ENCODE measurements at regions not wholly inside any gene's neighbourhood (a gene's known extent, or its start where the extent isn't known, plus 50 kb on each side); places are given as distances from the start of the nearest gene placed in this dataset.
"Not testable (repeated sequence)": the region's sequence is repeated elsewhere in the genome, so short reads cannot be mapped to it uniquely, and the experiment has no call there.

DNA sequence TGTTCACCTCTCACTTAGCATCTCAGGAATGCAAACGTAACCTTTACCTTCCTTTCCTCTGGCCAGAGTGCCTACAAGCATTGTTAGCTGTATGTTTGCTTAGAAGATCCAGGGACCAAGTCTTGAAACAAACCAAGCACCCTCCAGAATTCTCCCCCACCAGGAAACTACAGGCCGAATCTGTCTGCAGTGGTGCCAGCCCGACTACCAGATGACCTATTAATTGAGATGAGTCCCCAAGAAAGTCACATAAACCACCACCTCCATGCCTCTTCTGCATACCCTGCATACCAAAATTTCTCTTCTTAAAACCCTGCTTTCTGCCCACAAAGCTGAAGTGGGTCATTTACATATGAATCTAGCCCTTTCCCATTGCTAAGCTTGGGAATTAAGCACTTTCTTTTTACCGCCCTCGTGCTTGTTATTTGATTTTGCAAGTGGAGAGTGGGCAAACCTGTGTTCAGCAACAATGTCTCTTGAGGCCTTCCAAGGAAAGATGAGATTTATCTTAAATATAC is 1239.1 kb downstream of the CDH12 start:
- DNase-seq (ENCODE audit: low read depth): no peak

DNA sequence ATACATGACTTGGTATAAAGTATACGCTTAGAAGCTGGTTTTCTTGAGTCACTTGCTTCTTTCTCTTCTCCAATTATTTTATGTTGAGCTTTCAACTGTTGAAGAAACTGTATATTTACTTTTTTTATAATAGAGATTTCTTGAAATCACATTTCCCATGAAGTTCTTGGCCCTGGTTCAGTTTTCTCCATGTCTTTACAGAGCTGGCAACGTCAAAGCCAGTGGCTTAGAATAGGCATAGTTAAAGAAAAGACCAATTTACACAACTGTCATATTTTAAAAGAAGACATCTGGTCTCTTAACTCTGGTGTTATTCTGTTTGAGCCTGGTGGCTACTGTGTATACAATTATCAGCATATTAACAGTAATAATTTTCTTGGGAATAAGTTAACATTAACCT is 1249.3 kb downstream of the CDH12 start:
- no peak for DNase-seq (ENCODE audit: low read depth)

DNA sequence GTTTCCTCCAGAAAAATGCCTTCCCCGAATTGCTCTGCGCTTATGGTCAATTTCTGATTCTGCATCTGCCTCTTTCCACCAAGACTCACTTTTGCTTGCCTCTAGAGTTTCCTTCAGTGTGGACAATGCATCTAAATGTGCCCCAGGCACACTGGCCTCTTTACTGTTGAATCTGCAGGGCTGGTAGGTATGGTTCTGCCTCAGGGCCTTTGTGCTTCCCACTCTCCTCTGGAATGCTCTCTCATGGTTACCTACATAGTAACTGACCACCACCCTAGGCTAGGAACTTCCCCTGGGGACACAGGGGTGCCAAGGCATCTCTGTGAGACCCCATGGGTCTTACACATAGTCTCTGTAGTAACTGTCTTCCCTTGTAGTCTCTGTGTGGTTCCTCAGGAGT is 1258.6 kb downstream of the CDH12 start:
- no peak for DNase-seq (ENCODE audit: low read depth)

DNA sequence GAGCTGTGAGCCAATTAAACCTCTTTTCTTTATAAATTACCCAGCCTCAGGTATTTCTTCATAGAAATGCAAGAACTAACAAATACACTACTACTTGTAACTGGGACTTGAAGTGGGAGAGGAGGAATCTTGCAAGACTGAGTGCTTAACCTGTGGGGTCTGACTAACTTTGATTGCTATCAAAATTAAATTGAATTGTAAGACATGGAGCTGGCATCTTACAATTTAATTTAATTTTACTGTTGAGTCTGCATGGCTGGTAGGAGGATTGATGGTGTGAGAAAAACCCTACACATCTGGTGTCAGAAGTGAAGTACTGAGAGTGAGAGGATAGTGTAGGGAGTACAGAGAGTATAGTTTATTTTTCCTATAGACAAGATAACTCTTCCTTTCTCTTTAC is 1259.9 kb downstream of the CDH12 start:
- no peak for DNase-seq (ENCODE audit: low read depth)

DNA sequence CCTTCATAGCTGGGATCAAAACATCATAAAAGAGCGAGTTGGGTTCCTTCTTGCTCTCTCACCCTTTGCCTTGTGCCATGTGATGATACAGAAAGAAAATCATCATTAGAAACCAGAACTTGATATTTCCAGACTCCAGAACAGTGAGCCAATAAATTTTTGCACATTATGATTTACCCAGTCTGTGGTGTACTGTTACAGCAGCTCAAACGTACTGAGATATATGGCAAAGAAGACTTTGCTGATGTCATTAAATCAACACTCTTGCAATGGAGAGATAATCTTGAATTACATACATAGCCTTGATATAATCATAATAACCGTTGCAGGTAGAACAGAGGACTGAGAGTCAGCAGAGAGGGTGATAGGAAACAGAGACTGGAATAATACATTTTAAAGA is 1271.6 kb downstream of the CDH12 start:
- no peak for DNase-seq (ENCODE audit: low read depth)

DNA sequence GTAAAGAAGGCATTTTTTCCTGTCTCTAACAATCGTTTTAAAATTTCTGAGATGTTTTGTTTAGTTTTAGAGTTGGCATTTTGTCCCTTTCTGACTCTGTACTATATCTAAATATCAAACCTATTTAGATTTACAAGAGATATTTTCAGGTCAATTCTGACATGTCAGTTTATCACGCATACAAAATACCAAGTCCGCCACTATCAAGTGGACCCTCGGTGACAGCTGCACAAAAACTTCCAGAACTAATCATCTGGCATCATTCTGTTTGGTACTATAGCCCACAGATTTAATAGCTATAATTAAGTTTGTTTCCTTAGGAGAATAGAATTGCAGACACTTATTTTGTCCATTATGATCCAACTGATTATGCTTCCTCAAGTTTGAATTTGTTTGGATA is 1278.2 kb downstream of the CDH12 start:
- no peak for DNase-seq (ENCODE audit: low read depth)

DNA sequence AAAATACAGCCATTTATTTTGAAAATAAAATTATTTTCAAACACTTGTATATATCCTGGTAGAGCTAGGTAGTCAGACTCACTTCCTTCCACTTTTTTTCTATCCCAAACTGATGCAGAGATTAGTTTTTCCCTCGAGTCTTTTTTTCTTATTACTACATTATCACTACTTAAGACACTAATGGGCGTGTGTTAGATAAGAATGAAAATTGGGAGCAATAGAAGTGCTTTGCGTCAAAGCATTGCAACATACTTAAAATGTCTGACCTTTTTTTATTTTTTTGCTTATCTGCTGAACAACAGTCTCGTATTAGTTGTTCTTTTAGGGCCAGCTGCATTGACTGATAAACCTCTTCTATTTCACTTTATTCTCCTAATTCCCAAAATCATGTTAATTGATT is 1278.7 kb downstream of the CDH12 start:
- no peak for DNase-seq (ENCODE audit: low read depth)

DNA sequence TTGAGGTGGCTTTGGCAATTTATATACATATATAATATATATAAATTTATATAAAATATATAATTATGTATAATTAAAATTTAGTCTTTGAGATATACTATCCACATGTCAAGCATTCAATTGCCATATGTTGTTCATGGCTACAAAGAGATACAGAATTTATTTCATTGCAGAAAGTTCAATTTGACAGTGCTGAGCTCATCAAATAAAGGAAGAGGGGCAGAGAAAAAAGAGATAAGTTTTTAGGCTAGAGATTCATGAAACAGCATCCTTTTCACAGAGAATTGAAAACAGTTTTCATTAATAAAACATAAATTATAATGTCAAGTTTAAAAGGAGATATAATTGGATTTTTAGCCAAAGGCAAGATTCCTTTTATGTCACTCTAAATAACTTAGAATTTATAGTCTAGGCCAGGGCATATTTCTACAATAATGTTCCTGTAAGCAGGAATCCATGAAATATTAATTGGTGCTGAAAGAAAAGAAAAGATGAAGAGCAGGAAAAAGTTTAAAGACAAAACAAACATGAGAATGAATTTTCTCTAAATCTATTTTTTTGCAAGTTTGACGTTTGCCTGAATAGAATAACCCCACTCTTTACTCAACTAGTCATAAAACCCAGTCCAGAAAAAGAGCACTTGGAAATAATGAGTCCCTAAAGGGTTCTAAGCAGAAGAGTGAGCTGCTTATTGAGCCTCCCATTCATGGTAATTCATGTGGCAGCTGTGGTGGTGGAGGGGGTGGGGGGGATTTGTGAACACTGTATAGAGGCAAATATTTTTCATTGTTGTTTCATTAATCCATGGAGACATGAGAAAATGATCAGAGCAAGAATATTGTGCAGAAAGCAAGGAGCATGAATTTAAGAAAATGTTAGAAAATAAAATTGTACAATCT is 1279.5 kb downstream of the CDH12 start:
- no peak for DNase-seq (ENCODE audit: low read depth)

DNA sequence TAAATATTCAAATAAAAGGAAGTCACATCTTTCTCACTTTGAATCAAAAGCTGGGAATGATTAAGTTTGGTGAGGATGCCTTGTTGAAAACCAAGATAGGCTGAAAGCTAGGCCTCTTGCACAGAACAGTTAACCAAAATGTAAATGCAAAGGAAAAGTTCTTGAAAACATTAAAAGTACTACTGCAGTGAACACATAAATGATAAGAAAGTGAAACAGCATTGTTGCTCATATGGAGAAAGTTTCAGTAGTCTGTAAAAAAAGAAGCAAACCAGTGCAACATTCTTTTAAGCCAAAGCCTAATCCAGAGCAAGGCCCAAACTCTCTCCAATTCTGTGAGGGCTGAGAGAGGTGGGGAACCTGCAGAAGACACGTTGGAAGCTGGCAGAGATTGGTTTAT is 1281.9 kb downstream of the CDH12 start:
- not testable (repeated sequence) for DNase-seq (ENCODE audit: low read depth)

DNA sequence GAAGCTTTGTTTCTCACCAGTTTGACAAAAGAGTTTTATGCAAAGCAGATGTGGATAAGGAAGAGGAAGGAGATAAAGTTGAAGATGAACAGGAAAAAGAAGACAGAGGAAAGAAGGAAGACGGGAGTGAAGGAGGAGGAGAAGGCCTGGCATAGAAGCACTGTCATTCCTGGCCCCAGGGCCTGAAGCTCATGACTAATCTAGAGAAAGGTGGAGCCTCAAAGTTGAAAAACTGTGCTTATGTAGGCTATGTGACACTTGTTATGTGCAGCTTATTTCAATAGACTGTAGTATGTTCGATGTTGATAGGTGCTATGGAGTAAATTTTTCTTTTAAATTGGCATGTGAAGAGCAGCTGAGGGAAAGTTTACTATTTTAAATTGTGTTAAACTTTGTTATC is 1294.0 kb downstream of the CDH12 start:
- DNase-seq (ENCODE audit: low read depth): peak; percentile 46

DNA sequence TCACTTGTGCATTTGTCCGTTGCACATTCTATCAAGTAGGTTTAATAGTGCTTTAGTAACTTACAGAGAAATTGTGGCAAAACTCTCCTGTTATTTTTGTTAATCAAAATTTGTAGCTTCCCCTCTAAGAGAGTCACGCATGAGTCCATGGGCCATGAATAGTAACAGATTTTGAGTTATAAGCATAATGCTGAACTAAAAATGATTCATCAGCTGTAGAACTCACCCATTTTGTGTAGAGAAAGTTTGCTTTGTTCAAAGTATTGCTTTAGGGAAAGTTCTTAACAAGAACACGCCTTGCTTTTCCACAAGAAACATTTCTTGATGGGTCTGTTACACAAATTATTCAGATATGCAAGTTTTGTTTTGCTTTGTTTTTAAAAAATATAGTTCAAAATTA is 1300.9 kb downstream of the CDH12 start:
- DNase-seq (ENCODE audit: low read depth): not testable (repeated sequence)

DNA sequence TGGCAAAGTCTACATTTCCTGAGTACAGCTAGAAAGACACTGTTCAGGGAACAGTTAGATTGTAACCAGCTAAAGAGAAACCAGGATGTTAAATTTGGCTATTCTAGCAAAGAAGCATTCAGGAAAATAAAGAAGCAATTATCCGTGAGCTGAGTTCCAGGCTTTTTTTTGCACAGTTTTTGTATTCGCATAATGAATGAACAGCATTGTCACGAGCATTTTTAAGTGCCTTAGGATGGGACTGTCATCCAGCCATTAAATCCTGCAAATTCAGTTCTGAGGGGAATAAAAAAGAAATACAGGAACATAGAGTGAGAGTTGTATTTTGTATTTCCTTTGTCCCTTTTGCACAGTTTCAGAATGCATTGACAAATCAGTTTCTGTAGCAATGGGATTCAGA is 1302.2 kb downstream of the CDH12 start:
- DNase-seq (ENCODE audit: low read depth): not testable (repeated sequence)

DNA sequence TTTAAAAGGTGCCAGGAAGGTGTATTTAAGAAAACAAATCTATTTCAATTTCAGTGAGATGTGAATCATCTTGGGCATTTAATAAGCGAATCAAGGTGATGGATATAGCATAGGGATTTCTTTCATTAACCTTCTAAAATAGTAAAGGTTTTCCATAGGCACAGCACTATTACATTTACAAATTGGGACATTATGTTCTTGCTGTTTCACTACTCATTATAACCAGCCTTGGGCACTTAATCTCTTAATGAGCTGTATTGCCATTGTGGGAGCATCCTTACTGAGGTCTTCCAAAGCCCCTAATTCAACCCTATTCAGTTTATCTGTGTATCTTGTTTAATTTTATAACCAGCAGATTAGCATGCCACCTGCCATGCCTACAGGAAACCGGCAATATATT is 1305.5 kb downstream of the CDH12 start:
- not testable (repeated sequence) for DNase-seq (ENCODE audit: low read depth)

DNA sequence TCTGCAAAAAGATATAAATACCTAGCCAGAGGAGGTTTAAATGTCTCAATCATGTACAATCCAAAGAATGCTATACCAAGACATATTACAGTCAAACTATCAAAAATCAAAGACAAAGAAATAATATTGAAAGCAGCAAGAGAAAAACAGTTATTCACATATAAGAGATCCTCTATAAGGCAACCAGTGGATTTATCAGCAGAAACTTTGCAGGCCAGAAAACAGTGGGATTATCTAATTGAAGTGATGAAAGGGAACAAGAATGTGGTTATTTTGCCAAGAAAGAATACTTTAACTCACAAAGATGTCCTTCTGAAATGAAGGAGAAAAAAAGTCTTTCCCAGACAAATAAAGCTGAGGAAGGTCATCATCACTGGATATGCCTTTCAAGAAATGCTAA is 1318.0 kb downstream of the CDH12 start:
- not testable (repeated sequence) for DNase-seq (ENCODE audit: low read depth)

DNA sequence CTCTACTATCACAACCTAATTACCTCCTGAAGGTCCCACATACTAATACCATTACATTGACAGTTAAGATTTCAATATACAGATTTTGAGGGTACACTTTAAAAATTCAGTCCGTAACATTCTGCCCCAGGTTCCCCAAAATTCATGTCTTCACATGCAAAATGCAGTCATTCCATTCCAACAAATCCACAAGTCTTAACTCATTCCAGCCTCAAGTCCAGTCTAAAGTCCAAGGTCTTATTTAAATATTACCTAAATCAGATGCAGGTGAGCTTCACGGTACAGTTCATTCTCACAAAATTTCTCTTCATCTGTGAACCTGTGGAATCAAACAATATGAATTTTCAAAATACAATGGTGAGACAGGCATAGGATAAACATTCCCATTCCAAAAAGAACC is 1332.0 kb downstream of the CDH12 start:
- DNase-seq (ENCODE audit: low read depth): not testable (repeated sequence)

DNA sequence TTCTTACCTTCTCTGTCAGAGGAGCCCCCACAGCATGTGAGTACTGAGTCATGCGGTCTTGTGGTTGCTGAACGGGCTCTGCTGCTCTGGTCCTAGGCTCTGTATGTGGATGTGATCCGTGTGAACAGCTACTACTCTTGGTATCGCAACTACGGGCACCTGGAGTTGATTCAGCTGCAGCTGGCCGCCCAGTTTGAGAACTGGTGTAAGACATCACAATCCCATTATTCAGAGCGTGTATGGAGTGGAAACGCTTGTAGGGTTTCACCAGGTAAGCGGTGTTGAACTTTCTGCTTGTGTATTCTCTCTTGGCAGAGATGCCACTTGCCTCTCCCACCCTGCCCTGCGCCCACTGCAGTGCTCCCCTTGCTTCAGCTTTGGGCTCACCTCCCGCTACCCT is 1356.2 kb downstream of the CDH12 start:
- not testable (repeated sequence) for DNase-seq (ENCODE audit: low read depth)

DNA sequence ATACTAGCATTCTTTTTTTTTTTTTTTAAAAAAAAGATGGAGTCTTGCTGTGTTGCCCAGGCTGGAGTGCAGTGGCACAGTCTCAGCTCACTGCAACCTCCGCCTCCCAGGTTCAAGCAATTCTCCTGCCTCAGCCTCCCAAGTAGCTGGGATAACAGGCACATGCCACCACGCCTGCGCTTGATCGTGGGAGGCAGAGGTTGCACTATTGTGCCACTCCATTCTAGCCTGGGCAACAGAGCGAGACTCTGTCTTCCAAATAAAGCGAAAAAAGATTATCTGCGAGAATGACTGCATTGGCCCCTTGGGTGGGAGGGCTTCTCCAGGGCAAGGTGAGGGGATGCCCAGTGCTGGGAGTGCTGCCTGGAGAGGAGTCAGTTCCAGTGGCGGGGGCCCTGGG is 1357.1 kb downstream of the CDH12 start:
- not testable (repeated sequence) for DNase-seq (ENCODE audit: low read depth)

DNA sequence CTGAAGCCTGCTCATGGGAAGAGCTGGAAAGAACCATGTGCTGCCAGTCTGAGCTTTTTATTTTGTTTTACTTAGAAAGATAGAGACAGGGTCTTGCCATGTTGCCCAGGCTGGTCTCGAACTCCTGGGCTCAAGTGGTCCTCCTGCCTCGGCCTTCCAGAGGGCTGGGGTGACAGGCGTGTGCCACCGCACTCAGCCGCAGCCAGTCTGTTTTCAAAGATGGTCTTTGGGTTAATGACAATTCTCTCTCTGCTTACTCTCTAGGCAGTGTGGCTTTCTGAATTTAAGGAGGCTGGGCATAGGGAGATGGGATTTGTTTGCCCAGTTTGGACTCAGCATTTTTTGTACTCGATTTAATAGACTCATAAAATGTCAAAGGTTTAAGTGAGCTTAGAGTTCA is 1357.9 kb downstream of the CDH12 start:
- DNase-seq (ENCODE audit: low read depth): not testable (repeated sequence)

DNA sequence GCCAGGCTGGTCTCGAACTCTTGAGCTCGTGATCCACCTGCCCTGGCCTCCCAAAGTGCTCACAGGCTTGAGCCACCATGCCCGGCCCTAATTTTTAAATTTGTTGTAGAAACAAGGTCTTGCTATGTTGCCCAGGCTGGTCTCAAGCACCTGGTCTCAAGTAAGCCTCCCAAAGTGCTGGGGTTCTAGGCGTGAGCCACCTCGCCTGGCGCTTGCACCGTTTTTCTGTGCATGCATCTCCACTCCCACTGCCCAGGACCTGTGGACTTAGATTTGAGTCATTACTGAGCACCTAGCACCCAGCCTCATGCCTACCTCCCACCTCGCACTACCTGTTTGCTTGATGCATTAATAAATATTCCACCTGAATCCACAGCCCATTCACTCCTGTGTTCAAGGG is 1359.1 kb downstream of the CDH12 start:
- not testable (repeated sequence) for DNase-seq (ENCODE audit: low read depth)

DNA sequence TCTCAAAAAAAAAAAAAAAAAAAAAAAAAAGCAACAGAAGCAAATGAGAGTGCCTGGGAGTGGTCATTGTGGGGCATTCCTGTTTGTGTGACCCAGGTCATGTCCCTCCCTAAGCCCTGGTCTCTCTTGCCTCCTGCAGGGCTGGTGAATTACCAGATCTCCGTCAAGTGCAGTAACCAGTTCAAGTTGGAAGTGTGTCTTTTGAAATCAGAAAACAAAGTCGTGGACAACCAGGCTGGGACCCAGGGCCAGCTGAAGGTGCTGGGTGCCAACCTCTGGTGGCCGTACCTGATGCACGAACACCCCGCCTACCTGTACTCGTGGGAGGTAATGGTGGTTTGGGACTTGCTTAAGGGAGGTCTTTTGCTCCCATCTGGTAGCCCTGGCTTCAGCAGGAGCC is 1362.0 kb downstream of the CDH12 start:
- DNase-seq (ENCODE audit: low read depth): not testable (repeated sequence)

DNA sequence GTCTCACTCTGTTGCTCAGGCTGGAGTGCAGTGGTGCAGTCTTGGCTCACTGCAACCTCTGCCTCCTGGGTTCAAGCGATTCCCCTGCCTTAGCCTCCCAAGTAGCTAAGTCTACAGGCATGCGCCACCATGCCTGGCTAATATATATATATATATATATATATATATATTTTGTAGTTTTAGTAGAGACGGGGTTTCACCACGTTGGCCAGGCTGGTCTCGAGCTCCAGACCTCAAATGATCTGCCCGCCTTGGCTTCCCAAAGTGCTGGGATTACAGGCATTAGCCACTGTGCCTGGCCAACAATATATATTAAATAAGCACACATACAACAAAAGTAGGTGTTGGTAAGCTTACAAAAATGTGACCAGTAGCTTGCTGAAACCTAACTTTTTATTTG is 1364.3 kb downstream of the CDH12 start:
- DNase-seq (ENCODE audit: low read depth): not testable (repeated sequence)

DNA sequence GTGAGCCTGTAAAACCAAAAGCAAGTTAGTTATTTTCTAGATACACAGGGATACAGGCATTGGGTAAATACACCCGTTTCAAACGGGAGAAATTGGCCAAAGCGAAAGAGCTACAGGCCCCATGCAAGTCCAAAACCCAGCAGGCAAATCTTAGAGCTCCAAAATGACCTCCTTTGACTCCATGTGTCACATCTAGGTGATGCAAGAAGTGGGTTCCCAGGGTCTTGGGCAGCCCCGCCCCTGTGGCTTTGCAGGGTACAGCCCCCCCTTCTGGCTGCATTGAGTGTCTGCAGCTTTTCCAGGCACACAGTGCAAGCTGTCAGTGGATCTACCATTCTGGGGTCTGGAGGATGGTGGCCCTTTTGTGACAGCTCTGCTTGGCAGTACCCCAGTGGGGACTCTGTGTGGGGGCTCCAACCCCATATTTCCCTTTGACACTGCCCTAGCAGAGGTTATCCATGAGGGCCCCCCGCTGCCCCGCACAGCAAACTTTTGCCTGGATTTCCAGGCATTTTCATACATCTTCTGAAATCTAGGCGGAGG is 1367.6 kb downstream of the CDH12 start:
- not testable (repeated sequence) for DNase-seq (ENCODE audit: low read depth)

DNA sequence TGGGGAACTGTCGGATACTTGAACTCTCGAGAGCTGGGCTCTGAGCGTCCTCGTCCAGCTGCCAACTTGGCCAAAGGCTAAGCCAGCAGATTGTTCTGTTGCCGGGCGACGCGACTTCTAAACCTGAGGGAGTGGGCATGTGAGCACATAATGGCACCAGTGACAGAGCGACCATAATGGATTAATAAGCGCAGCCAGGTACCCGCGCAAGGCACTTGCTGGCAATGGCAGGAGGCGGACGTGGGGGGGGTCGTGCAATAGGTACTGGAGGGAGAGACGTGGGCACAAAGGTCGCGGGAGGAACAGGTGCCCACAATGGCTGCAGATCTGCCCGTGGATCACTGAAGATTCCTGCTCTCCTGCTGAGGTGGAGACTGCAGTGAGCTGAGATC is 1368.7 kb downstream of the CDH12 start:
- not testable (repeated sequence) for DNase-seq (ENCODE audit: low read depth)
